WTC11 (cell line): ENCODE measurements at regions not wholly inside any gene's neighbourhood (a gene's known extent, or its start where the extent isn't known, plus 50 kb on each side); places are given as distances from the start of the nearest gene placed in this dataset.

Experiments used
- ATAC-seq: fragments of 200-7000 bp; cut with Tn5 transposase; 2 replicates; pipeline ENCODE4 v1.10.0; 2021; ENCODE audit warnings: mild to moderate bottlenecking, moderate library complexity
- CTCF ChIA-PET: fragments of 300-600 bp; sonication (Branson Sonifier 250); formaldehyde crosslinking; loops from one replicate; lab custom pipeline; 2021; ENCODE audit warnings: antibody characterized with exemption; lab: Charles Lee
- POLR2A ChIA-PET: fragments of 350-600 bp; sonication (Branson Sonifier 250); formaldehyde crosslinking; loops from one replicate; lab custom pipeline; 2021; ENCODE audit warnings: antibody characterized with exemption; lab: Charles Lee
- DNase-seq: peaks from one replicate; pipeline ENCODE4 v3.0.0; 2021; ENCODE audit warnings: low spot score
- H3K27ac Mint-ChIP-seq: 2 replicates; pipeline ENCODE4 v1.8.0; 2021; ENCODE audit warnings: mixed read lengths
- H3K27me3 Mint-ChIP-seq: 2 replicates; pipeline ENCODE4 v1.8.0; 2021; ENCODE audit warnings: low read depth, mild to moderate bottlenecking, moderate library complexity, mixed read lengths
- H3K36me3 Mint-ChIP-seq: 2 replicates; pipeline ENCODE4 v1.8.0; 2021; ENCODE audit warnings: mixed read lengths
- H3K4me1 Mint-ChIP-seq: 2 replicates; pipeline ENCODE4 v1.8.0; 2022; ENCODE audit warnings: mixed read lengths
- H3K4me3 Mint-ChIP-seq: 2 replicates; pipeline ENCODE4 v1.8.0; 2021; ENCODE audit warnings: mild to moderate bottlenecking, moderate library complexity, mixed read lengths
- H3K9me3 Mint-ChIP-seq: 2 replicates; pipeline ENCODE4 v1.8.0; 2021; ENCODE audit warnings: mixed read lengths
- ATF1 ChIP-seq: sonication (generic); formaldehyde crosslinking; IDR thresholded peaks from 2 replicates; pipeline ENCODE4 v1.8.1; 2023; ENCODE audit warnings: mild to moderate bottlenecking, moderate library complexity, missing genetic modification reagents
- ATF2 ChIP-seq: sonication (generic); formaldehyde crosslinking; IDR thresholded peaks from 2 replicates; pipeline ENCODE4 v1.8.1; 2022; ENCODE audit warnings: low read depth, missing genetic modification reagents, borderline replicate concordance
- CTCF ChIP-seq: fragments of 200-600 bp; IDR thresholded peaks from 2 replicates; pipeline ENCODE4 v1.8.0; 2022; ENCODE audit warnings: antibody characterized with exemption
- FOXJ3 ChIP-seq: sonication (generic); formaldehyde crosslinking; IDR thresholded peaks from 2 replicates; pipeline ENCODE4 v1.9.0; 2021; ENCODE audit warnings: missing genetic modification reagents, mild to moderate bottlenecking, borderline replicate concordance
- FOXK1 ChIP-seq: sonication (generic); formaldehyde crosslinking; IDR thresholded peaks from 2 replicates; pipeline ENCODE4 v1.8.0; 2022; ENCODE audit warnings: mild to moderate bottlenecking, moderate library complexity, missing genetic modification reagents
- FOXP4 ChIP-seq: sonication (generic); formaldehyde crosslinking; IDR thresholded peaks from 2 replicates; pipeline ENCODE4 v1.8.0; 2022; ENCODE audit warnings: mild to moderate bottlenecking, missing genetic modification reagents
- IRF1 ChIP-seq: sonication (generic); formaldehyde crosslinking; IDR thresholded peaks from 2 replicates; pipeline ENCODE4 v1.8.0; 2023; ENCODE audit warnings: missing genetic modification reagents
- IRF2 ChIP-seq: sonication (generic); formaldehyde crosslinking; IDR thresholded peaks from 2 replicates; pipeline ENCODE4 v1.8.0; 2022; ENCODE audit warnings: low read depth, missing genetic modification reagents, borderline replicate concordance
- MYBL2 ChIP-seq: sonication (generic); formaldehyde crosslinking; IDR thresholded peaks from 2 replicates; pipeline ENCODE4 v1.8.1; 2023; ENCODE audit warnings: mild to moderate bottlenecking, moderate library complexity, missing genetic modification reagents
- NR1H2 ChIP-seq: sonication (generic); formaldehyde crosslinking; IDR thresholded peaks from 2 replicates; pipeline ENCODE4 v1.9.0; 2021; ENCODE audit warnings: mild to moderate bottlenecking, moderate library complexity, missing genetic modification reagents
- NR3C1 ChIP-seq: sonication (generic); formaldehyde crosslinking; conservative IDR thresholded peaks from 2 replicates; pipeline ENCODE4 v1.8.1; 2023; ENCODE audit warnings: low read depth, mild to moderate bottlenecking, missing genetic modification reagents
- PRRX2 ChIP-seq: fragments of 250-450 bp; sonication (Bioruptor Pico); IDR thresholded peaks from 2 replicates; pipeline ENCODE4 v1.8.0; 2021; ENCODE audit warnings: mild to moderate bottlenecking
- RORB ChIP-seq: fragments of 250-450 bp; sonication (Bioruptor Pico); IDR thresholded peaks from 2 replicates; pipeline ENCODE4 v1.9.0; 2021; ENCODE audit warnings: mild to moderate bottlenecking
- TEAD1 ChIP-seq: sonication (generic); formaldehyde crosslinking; IDR thresholded peaks from 2 replicates; pipeline ENCODE4 v1.8.0; 2022; ENCODE audit warnings: mild to moderate bottlenecking, missing genetic modification reagents
- TP53 ChIP-seq: sonication (generic); formaldehyde crosslinking; IDR thresholded peaks from 2 replicates; pipeline ENCODE4 v1.8.1; 2023; ENCODE audit warnings: mild to moderate bottlenecking, missing genetic modification reagents
- USF2 ChIP-seq: sonication (generic); formaldehyde crosslinking; IDR thresholded peaks from 2 replicates; pipeline ENCODE4 v1.8.1; 2023; ENCODE audit warnings: mild to moderate bottlenecking, missing genetic modification reagents, moderate library complexity
- ZMAT4 ChIP-seq: fragments of 250-450 bp; sonication (Bioruptor Pico); IDR thresholded peaks from 2 replicates; pipeline ENCODE4 v1.9.0; 2021; ENCODE audit warnings: mild to moderate bottlenecking
- ZNF121 ChIP-seq: sonication (generic); formaldehyde crosslinking; IDR thresholded peaks from 2 replicates; pipeline ENCODE4 v1.8.0; 2023; ENCODE audit warnings: missing genetic modification reagents
- ZNF281 ChIP-seq: sonication (generic); formaldehyde crosslinking; IDR thresholded peaks from 2 replicates; pipeline ENCODE4 v1.8.0; 2023; ENCODE audit warnings: mild to moderate bottlenecking, missing genetic modification reagents
- ZNF317 ChIP-seq: sonication (generic); formaldehyde crosslinking; IDR thresholded peaks from 2 replicates; pipeline ENCODE4 v1.8.1; 2023; ENCODE audit warnings: low read depth, mild to moderate bottlenecking, moderate library complexity, missing genetic modification reagents, borderline replicate concordance

GRCh38 chr3:145290010-145290409 lies 871.0 kb downstream of the PLOD2 start (continued):
- TF ChIP-seq USF2 (CRISPR knock-in tag) = no peak
- TF ChIP-seq NR1H2 (CRISPR knock-in tag) = no peak
- TF ChIP-seq TP53 (CRISPR knock-in tag) = no peak
- no peak for TF ChIP-seq ZMAT4 (CRISPR knock-in tag)

GRCh38 chr3:145294572-145294971 lies 866.4 kb downstream of the PLOD2 start:
- H3K4me3 Mint-ChIP-seq = no peak overlapping the region
- no peak for TF ChIP-seq NR3C1
- no peak for TF ChIP-seq CTCF
- no peak for TF ChIP-seq IRF1 (CRISPR knock-in tag)
- TF ChIP-seq ATF1 = no peak
- no peak for TF ChIP-seq ZNF317 (CRISPR knock-in tag)
- 0 out of 2 replicates have a peak, but pooled peaks cover 3% of the 10 kb centered on the region for H3K36me3 Mint-ChIP-seq
- ATAC-seq = no peak
- no peaks in the 10 kb centered on the region for H3K27me3 Mint-ChIP-seq
- CTCF ChIA-PET = no interaction called here
- H3K27ac Mint-ChIP-seq = no peak overlapping the region
- POLR2A ChIA-PET = no interaction called here
- DNase-seq = no peak
- no peaks in the 10 kb centered on the region for H3K4me1 Mint-ChIP-seq
- peaks cover 7% of the 10 kb centered on the region for H3K9me3 Mint-ChIP-seq

- H3K27me3 Mint-ChIP-seq = no peaks in the 10 kb centered on the region
- peaks cover 4% of the 10 kb centered on the region for H3K4me1 Mint-ChIP-seq
- DNase-seq = no peak
- CTCF ChIA-PET = no interaction called here
- TF ChIP-seq IRF2 (CRISPR knock-in tag) = no peak
- ATAC-seq = no peak
- H3K27ac Mint-ChIP-seq = no peak overlapping the region
- peaks cover 5% of the 10 kb centered on the region for H3K9me3 Mint-ChIP-seq
- no peak overlapping the region for H3K4me3 Mint-ChIP-seq
- POLR2A ChIA-PET = no interaction called here
- H3K36me3 Mint-ChIP-seq = no peaks in the 10 kb centered on the region; the same call in 1 of the 2 replicates
Measured at GRCh38 chr3:145307272-145307671, 853.7 kb downstream of the PLOD2 start.

- CTCF ChIA-PET = no interaction called here
- no peak for ATAC-seq
- DNase-seq = no peak
- peaks cover 26% of the 10 kb centered on the region for H3K36me3 Mint-ChIP-seq
- peaks cover 42% of the 10 kb centered on the region for H3K4me1 Mint-ChIP-seq
- no peak overlapping the region for H3K4me3 Mint-ChIP-seq
- POLR2A ChIA-PET = no interaction called here
- TF ChIP-seq PRRX2 (CRISPR knock-in tag) (no peak), ZNF281 (CRISPR knock-in tag) (no peak), ZNF121 (CRISPR knock-in tag) (no peak), ATF2 (CRISPR knock-in tag) (no peak), FOXK1 (CRISPR knock-in tag) (no peak), FOXP4 (CRISPR knock-in tag) (no peak), FOXJ3 (CRISPR knock-in tag) (no peak), TEAD1 (CRISPR knock-in tag) (no peak), IRF2 (CRISPR knock-in tag) (no peak), MYBL2 (CRISPR knock-in tag) (no peak), RORB (CRISPR knock-in tag) (no peak), NR3C1 (no peak)
- TF ChIP-seq, all 79 proteins: peak for 0
- Mint-ChIP-seq H3K27ac (no peak overlapping the region), H3K27me3 (no peaks in the 10 kb centered on the region), H3K9me3 (peaks cover 32% of the 10 kb centered on the region)
Measured at GRCh38 chr3:145313751-145314150, 847.2 kb downstream of the PLOD2 start.
